Common myeloid progenitor, CD34-positive (primary cell): ENCODE measurements at regions not wholly inside any gene's neighbourhood (a gene's known extent, or its start where the extent isn't known, plus 50 kb on each side); places are given as distances from the start of the nearest gene placed in this dataset.

Experiments
- CTCF ChIA-PET: fragments of 350-600 bp; sonication (Branson Sonifier 250); formaldehyde crosslinking; loops from one replicate; lab custom pipeline; 2021; ENCODE audit warnings: antibody characterized with exemption; lab: Charles Lee
- POLR2A ChIA-PET: fragments of 350-600 bp; sonication (Branson Sonifier 250); formaldehyde crosslinking; loops from one replicate; lab custom pipeline; 2021; ENCODE audit warnings: antibody characterized with exemption; lab: Charles Lee
- DNase-seq, 3 donors: peaks; one replicate each; pipeline versions ENCODE4 v3.0.0 to v3.0.0-alpha.2; 2013
- H3K27ac ChIP-seq, 2 experiments: 1 replicate in 1 of 2; 2 replicates in 1 of 2; pipeline ENCODE4 v1.7.0; 2013; ENCODE audit warnings: inconsistent platforms in 2 of 2, low read length in 2 of 2, mild to moderate bottlenecking in 2 of 2, low read depth in 1 of 2, moderate library complexity in 1 of 2; ENCODE audit not compliant: severe bottlenecking in 2 of 2, insufficient read depth in 1 of 2, poor library complexity in 1 of 2
- H3K27me3 ChIP-seq, 5 experiments: replicated peaks in 2 of 5; 1 replicate in 3 of 5; 2 replicates in 2 of 5; pipeline versions ENCODE4 v1.6.1 to v1.7.0; 2013; ENCODE audit warnings: low read length in 4 of 5, mild to moderate bottlenecking in 2 of 5, moderate library complexity in 2 of 5, inconsistent platforms in 1 of 5; ENCODE audit not compliant: insufficient read depth in 5 of 5, control insufficient read depth in 4 of 5
- H3K36me3 ChIP-seq, 4 experiments: 1 replicate in 2 of 4; 2 replicates in 2 of 4; pipeline versions ENCODE4 v1.6.1 to v1.7.0; 2013; ENCODE audit warnings: low read length in 3 of 4, control low read depth in 1 of 4, mild to moderate bottlenecking in 1 of 4; ENCODE audit not compliant: control insufficient read depth in 4 of 4, insufficient read depth in 4 of 4
- H3K4me1 ChIP-seq, 4 experiments: 1 replicate in 3 of 4; 2 replicates in 1 of 4; pipeline versions ENCODE4 v1.6.1 to v1.7.1; 2013; ENCODE audit warnings: low read length in 3 of 4, mild to moderate bottlenecking in 3 of 4, control low read depth in 1 of 4, inconsistent platforms in 1 of 4, moderate library complexity in 1 of 4; ENCODE audit not compliant: control insufficient read depth in 4 of 4, insufficient read depth in 4 of 4; ENCODE audit errors: control extremely low read depth in 1 of 4
- H3K4me3 ChIP-seq, 7 experiments: 1 replicate in 4 of 7; 2 replicates in 3 of 7; pipeline versions ENCODE4 v1.5.1 to v1.7.0; 2013; ENCODE audit warnings: mild to moderate bottlenecking in 7 of 7, low read length in 6 of 7, moderate library complexity in 6 of 7, inconsistent platforms in 2 of 7, low read depth in 2 of 7, control low read depth in 1 of 7; ENCODE audit not compliant: insufficient read depth in 4 of 7, control insufficient read depth in 1 of 7; ENCODE audit errors: extremely low read depth in 1 of 7
- H3K9me3 ChIP-seq, 5 experiments: 1 replicate in 4 of 5; 2 replicates in 1 of 5; pipeline versions ENCODE4 v1.6.1 to v1.7.1; 2013; ENCODE audit warnings: low read length in 4 of 5, mild to moderate bottlenecking in 2 of 5, inconsistent platforms in 1 of 5, low read depth in 1 of 5, moderate library complexity in 1 of 5; ENCODE audit not compliant: control insufficient read depth in 4 of 5, insufficient read depth in 2 of 5; ENCODE audit errors: control extremely low read depth in 1 of 5
- WGBS: methylation state at CpG from one replicate; pipeline ENCODE4 v1.1.5; 2013; ENCODE audit not compliant: insufficient coverage; 5-methylcytosine and 5-hydroxymethylcytosine counted together

- H3K27me3 ChIP-seq = no peaks in the 10 kb centered on the region
- H3K27ac ChIP-seq = no peak overlapping the region
- peaks cover 0 to 6% (median 0%) of the 10 kb centered on the region in 5 experiments for H3K9me3 ChIP-seq
- ChIA-PET CTCF (interaction anchor here (0.6 kb wide), 1 partner anchor 14 kb away, joined by 3 read pairs; no protein-coding TSS in a partner anchor), POLR2A (no interaction called here)
- no peaks in the 10 kb centered on the region for H3K4me1 ChIP-seq
- no peak for DNase-seq
- WGBS = 100% methylated on average over 1 of the region's 2 CpGs
- H3K4me3 ChIP-seq = no peak overlapping the region
- H3K36me3 ChIP-seq = no peaks in the 10 kb centered on the region
Observed at GRCh38 chr6:132089173-132089572, 138.0 kb upstream of the CCN2 start.

GRCh38 chr6:132088150-132088549, 137.0 kb upstream of the CCN2 start:
- WGBS = 100% methylated on average over 1 of the region's 2 CpGs
- H3K9me3 ChIP-seq = peaks cover 0 to 6% (median 0%) of the 10 kb centered on the region in 5 experiments
- DNase-seq = no peak
- no peak overlapping the region for H3K4me3 ChIP-seq
- H3K27me3 ChIP-seq = no peaks in the 10 kb centered on the region
- no peaks in the 10 kb centered on the region for H3K36me3 ChIP-seq
- ChIA-PET CTCF (no interaction called here), POLR2A (no interaction called here)
- H3K4me1 ChIP-seq = no peaks in the 10 kb centered on the region
- H3K27ac ChIP-seq = no peak overlapping the region

GRCh38 chr6:132087391-132087790, 136.2 kb upstream of the CCN2 start:
- 80% methylated on average over 1 of the region's 2 CpGs for WGBS
- Histone ChIP-seq H3K36me3 (no peaks in the 10 kb centered on the region), H3K9me3 (peaks cover 0 to 6% (median 0%) of the 10 kb centered on the region in 5 experiments), H3K27me3 (no peaks in the 10 kb centered on the region), H3K4me3 (no peak overlapping the region), H3K4me1 (no peaks in the 10 kb centered on the region), H3K27ac (no peak overlapping the region)
- ChIA-PET CTCF (no interaction called here), POLR2A (no interaction called here)
- DNase-seq = no peak

- no peaks in the 10 kb centered on the region for H3K27me3 ChIP-seq
- H3K9me3 ChIP-seq = peaks cover 0 to 3% (median 0%) of the 10 kb centered on the region in 5 experiments
- CTCF ChIA-PET = no interaction called here
- no peak overlapping the region for H3K27ac ChIP-seq
- 95% methylated on average over 5 of the region's 5 CpGs for WGBS
- no peaks in the 10 kb centered on the region for H3K36me3 ChIP-seq
- H3K4me1 ChIP-seq = no peaks in the 10 kb centered on the region
- POLR2A ChIA-PET = no interaction called here
- no peak overlapping the region for H3K4me3 ChIP-seq
- no peak for DNase-seq
Observed at GRCh38 chr6:132085731-132086130, 134.6 kb upstream of the CCN2 start.

GRCh38 chr6:132084811-132085509, 133.8 kb upstream of the CCN2 start:
- no peaks in the 10 kb centered on the region for H3K27me3 ChIP-seq
- CTCF ChIA-PET = no interaction called here
- DNase-seq = no peak
- 100% methylated on average over 2 of the region's 3 CpGs for WGBS
- no peaks in the 10 kb centered on the region for H3K36me3 ChIP-seq
- H3K4me3 ChIP-seq = no peak overlapping the region
- POLR2A ChIA-PET = no interaction called here
- H3K27ac ChIP-seq = no peak overlapping the region
- H3K4me1 ChIP-seq = no peaks in the 10 kb centered on the region
- H3K9me3 ChIP-seq = no peaks in the 10 kb centered on the region

- Histone ChIP-seq H3K4me3 (no peak overlapping the region), H3K27me3 (no peaks in the 10 kb centered on the region), H3K9me3 (no peaks in the 10 kb centered on the region), H3K4me1 (no peaks in the 10 kb centered on the region), H3K36me3 (no peaks in the 10 kb centered on the region), H3K27ac (no peak overlapping the region)
- no peak for DNase-seq
- ChIA-PET CTCF (no interaction called here), POLR2A (no interaction called here)
- no CpG with 5 or more reads among the region's 2 CpGs for WGBS
Observed at GRCh38 chr6:132082421-132082820, 131.2 kb upstream of the CCN2 start.

GRCh38 chr6:132081338-132081737, 130.2 kb upstream of the CCN2 start:
- DNase-seq = no peak
- no peaks in the 10 kb centered on the region for H3K36me3 ChIP-seq
- no peaks in the 10 kb centered on the region for H3K4me1 ChIP-seq
- H3K27ac ChIP-seq = no peak overlapping the region
- H3K9me3 ChIP-seq = no peaks in the 10 kb centered on the region
- no CpG with 5 or more reads among the region's 1 CpG for whole genome bisulfite sequencing
- H3K27me3 ChIP-seq = no peaks in the 10 kb centered on the region
- POLR2A ChIA-PET = no interaction called here
- H3K4me3 ChIP-seq = no peak overlapping the region
- CTCF ChIA-PET = no interaction called here
